RWPE2 (cell line): ENCODE measurements at regions not wholly inside any gene's neighbourhood (a gene's known extent, or its start where the extent isn't known, plus 50 kb on each side); places are given as distances from the start of the nearest gene placed in this dataset.

Experiments used
- ATAC-seq: fragments of 200-7000 bp; cut with Tn5 transposase; 3 replicates; pipeline ENCODE4 v1.9.1; 2021; ENCODE audit warnings: low read depth
- DNase-seq: peaks from one replicate; pipeline ENCODE4 v3.0.0-alpha.2; 2020; ENCODE audit warnings: low spot score
- H3K27ac ChIP-seq: fragments of 450-650 bp; 2 replicates; pipeline ENCODE4 v1.5.1; 2017; ENCODE audit warnings: mild to moderate bottlenecking; ENCODE audit not compliant: poor library complexity, severe bottlenecking
- H3K27me3 ChIP-seq: fragments of 250-450 bp; sonication (Bioruptor Pico); 2 replicates; pipeline ENCODE4 v1.5.1; 2021; ENCODE audit warnings: mild to moderate bottlenecking, moderate library complexity; ENCODE audit not compliant: insufficient read depth, poor library complexity, severe bottlenecking
- H3K36me3 ChIP-seq: fragments of 250-450 bp; sonication (Bioruptor Pico); 2 replicates; pipeline ENCODE4 v1.5.1; 2020; ENCODE audit warnings: low read depth, mild to moderate bottlenecking, moderate library complexity
- H3K4me1 ChIP-seq: fragments of 250-450 bp; sonication (Bioruptor Pico); 2 replicates; pipeline ENCODE4 v1.5.1; 2021; ENCODE audit warnings: mild to moderate bottlenecking, moderate library complexity; ENCODE audit not compliant: insufficient read depth, poor library complexity, severe bottlenecking
- H3K4me3 ChIP-seq: fragments of 250-450 bp; sonication (Bioruptor Pico); 2 replicates; pipeline ENCODE4 v1.5.1; 2021; ENCODE audit warnings: mild to moderate bottlenecking, moderate library complexity; ENCODE audit not compliant: severe bottlenecking
- H3K9me3 ChIP-seq: fragments of 250-450 bp; sonication (Bioruptor Pico); 2 replicates; pipeline ENCODE4 v1.5.1; 2021; ENCODE audit warnings: mild to moderate bottlenecking, moderate library complexity; ENCODE audit not compliant: severe bottlenecking
- TF ChIP-seq, protein P1 (sequence below): fragments of 450-650 bp; IDR thresholded peaks from one replicate; pipeline ENCODE4 v1.5.1; 2017; ENCODE audit warnings: mild to moderate bottlenecking, moderate library complexity; ENCODE audit not compliant: poor library complexity, severe bottlenecking

- Histone ChIP-seq H3K9me3 (no peaks in the 10 kb centered on the region), H3K27me3 (no peaks in the 10 kb centered on the region), H3K4me3 (no peak overlapping the region), H3K27ac (no peak overlapping the region), H3K36me3 (no peaks in the 10 kb centered on the region), H3K4me1 (no peaks in the 10 kb centered on the region)
- TF ChIP-seq, protein P1, sequence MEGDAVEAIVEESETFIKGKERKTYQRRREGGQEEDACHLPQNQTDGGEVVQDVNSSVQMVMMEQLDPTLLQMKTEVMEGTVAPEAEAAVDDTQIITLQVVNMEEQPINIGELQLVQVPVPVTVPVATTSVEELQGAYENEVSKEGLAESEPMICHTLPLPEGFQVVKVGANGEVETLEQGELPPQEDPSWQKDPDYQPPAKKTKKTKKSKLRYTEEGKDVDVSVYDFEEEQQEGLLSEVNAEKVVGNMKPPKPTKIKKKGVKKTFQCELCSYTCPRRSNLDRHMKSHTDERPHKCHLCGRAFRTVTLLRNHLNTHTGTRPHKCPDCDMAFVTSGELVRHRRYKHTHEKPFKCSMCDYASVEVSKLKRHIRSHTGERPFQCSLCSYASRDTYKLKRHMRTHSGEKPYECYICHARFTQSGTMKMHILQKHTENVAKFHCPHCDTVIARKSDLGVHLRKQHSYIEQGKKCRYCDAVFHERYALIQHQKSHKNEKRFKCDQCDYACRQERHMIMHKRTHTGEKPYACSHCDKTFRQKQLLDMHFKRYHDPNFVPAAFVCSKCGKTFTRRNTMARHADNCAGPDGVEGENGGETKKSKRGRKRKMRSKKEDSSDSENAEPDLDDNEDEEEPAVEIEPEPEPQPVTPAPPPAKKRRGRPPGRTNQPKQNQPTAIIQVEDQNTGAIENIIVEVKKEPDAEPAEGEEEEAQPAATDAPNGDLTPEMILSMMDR, result no peak
- no peak for ATAC-seq
- DNase-seq, result no peak
Measured at GRCh38 chr2:236894791-236895190, 190.9 kb upstream of the COPS8 start.

DNA sequence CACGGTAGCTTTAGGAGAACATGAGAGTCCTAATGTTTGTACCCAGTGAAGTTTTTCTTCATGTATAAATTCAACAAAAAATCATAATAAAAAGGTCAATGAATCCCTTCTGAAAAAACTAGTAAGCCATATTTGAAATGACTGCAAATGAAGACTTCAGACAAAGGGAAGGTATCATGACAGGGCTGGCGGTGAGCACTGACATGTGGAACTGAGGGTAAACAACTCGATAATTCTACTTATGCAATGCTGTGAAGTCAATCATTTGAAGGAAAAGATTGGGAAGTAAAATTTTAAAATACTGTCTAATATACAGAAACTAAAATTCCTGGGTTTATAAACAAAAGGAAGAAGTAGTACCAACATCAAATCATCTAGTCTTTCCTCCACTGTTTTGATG lies 190.2 kb upstream of the COPS8 start:
- H3K36me3 ChIP-seq, result no peaks in the 10 kb centered on the region

DNA sequence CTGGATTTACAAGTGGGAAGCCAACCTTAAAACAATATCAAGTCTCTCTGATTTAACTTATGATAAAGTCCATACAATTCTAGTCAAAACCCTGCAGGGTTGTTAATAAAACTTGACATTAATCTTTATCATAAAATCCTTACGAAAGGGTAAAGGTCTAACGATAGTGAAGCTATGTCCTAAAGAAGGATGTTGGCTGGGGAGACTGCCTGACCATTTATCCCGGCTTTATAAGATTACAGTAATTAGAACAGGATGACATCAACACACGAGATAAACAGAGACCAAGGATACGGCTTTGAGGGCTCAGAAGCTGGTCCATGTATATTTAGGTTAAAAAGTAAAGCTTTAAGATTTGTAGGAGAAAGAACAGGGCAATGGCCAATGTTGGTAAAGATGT lies 189.0 kb upstream of the COPS8 start:
- Histone ChIP-seq H3K36me3 (no peaks in the 10 kb centered on the region), H3K27ac (no peak overlapping the region), H3K27me3 (no peaks in the 10 kb centered on the region), H3K9me3 (no peaks in the 10 kb centered on the region), H3K4me3 (no peak overlapping the region), H3K4me1 (no peaks in the 10 kb centered on the region)
- ATAC-seq (no peak), DNase-seq (no peak)
- TF ChIP-seq, protein P1, result no peak

More for the DNA sequence above, 190.2 kb upstream of the COPS8 start:
- H3K27me3 ChIP-seq, result no peaks in the 10 kb centered on the region
- ATAC-seq (no peak), DNase-seq (no peak)
- no peaks in the 10 kb centered on the region for H3K4me1 ChIP-seq
- no peak overlapping the region for H3K27ac ChIP-seq
- TF ChIP-seq, protein P1, result no peak
- H3K4me3 ChIP-seq, result no peak overlapping the region
- no peaks in the 10 kb centered on the region for H3K9me3 ChIP-seq

DNA sequence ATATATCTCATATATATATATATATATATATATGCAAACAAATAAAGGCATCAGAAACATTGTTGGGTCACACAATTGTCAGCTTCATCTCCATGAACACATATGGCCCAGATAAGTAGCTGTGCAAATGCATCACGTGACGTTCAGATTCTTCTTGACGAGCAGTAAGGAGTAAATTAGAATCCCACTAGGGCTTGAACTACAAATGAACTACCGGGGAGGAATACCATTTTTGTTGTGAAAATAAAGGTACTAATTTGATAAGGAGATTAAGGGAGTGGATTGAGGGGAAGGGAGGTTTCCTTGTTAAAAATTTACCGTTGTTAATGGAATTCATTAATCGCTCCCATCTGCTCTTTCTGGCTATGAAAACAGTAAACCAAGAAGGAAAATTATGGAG lies 186.5 kb upstream of the COPS8 start:
- no peak overlapping the region for H3K4me3 ChIP-seq
- H3K9me3 ChIP-seq, result no peaks in the 10 kb centered on the region
- no peak overlapping the region for H3K27ac ChIP-seq
- H3K36me3 ChIP-seq, result no peaks in the 10 kb centered on the region
- H3K27me3 ChIP-seq, result no peaks in the 10 kb centered on the region
- TF ChIP-seq, protein P1, result no peak
- DNase-seq, result no peak
- no peaks in the 10 kb centered on the region for H3K4me1 ChIP-seq
- no peak for ATAC-seq

- TF ChIP-seq, protein P1, result no peak
- no peaks in the 10 kb centered on the region for H3K27me3 ChIP-seq
- DNase-seq (no peak), ATAC-seq (no peak)
- no peak overlapping the region for H3K27ac ChIP-seq
- no peaks in the 10 kb centered on the region for H3K4me1 ChIP-seq
- no peaks in the 10 kb centered on the region for H3K9me3 ChIP-seq
- no peaks in the 10 kb centered on the region for H3K36me3 ChIP-seq
- no peak overlapping the region for H3K4me3 ChIP-seq
Measured at GRCh38 chr2:236899950-236900640, 185.6 kb upstream of the COPS8 start.
